ENCODE measurements at regions not wholly inside any gene's neighbourhood (a gene's known extent, or its start where the extent isn't known, plus 50 kb on each side); places are given as distances from the start of the nearest gene placed in this dataset.

GRCh38 chr7:86301301-86301700 lies 342.4 kb upstream of the GRM3 start:
- Histone ChIP-seq H3K4me2 (ENCODE audit: low read length) (no peak overlapping the region), H3K9me3 (ENCODE audit: control insufficient read depth, insufficient read depth, low read length) (no peaks in the 10 kb centered on the region), H3K27me3 (ENCODE audit: control insufficient read depth, low read length) (no peaks in the 10 kb centered on the region), H3K79me2 (ENCODE audit: control insufficient read depth, low read length) (no peaks in the 10 kb centered on the region), H3F3A (ENCODE audit: control insufficient read depth, insufficient read depth) (no peaks in the 10 kb centered on the region), H3K36me3 (ENCODE audit: control insufficient read depth, low read length) (no peaks in the 10 kb centered on the region), H3K9me2 (replicated peaks; ENCODE audit: control insufficient read depth, low read length) (no peaks in the 10 kb centered on the region), H4K20me1 (ENCODE audit: control insufficient read depth, insufficient read depth, low read depth, low read length) (no peaks in the 10 kb centered on the region), H3K4me3 (ENCODE audit: low read length) (no peak overlapping the region), H3K4me1 (ENCODE audit: control insufficient read depth, low read length) (no peaks in the 10 kb centered on the region), H3K27ac (ENCODE audit: low read depth, low read length) (no peak overlapping the region)
- TF ChIP-seq EZH2phosphoT487 (IDR thresholded peaks at IDR 0.05; ENCODE audit: borderline replicate concordance, low read length), result no peak
- no peak for TF ChIP-seq CTCF (IDR thresholded peaks at IDR 0.05; ENCODE audit: low read depth, low read length, poor library complexity, severe bottlenecking)

GRCh38 chr7:86295526-86295925 lies 348.2 kb upstream of the GRM3 start:
- Histone ChIP-seq H3K4me3 (ENCODE audit: low read length) (no peak overlapping the region), H3K36me3 (ENCODE audit: control insufficient read depth, low read length) (no peaks in the 10 kb centered on the region), H3K4me2 (ENCODE audit: low read length) (no peak overlapping the region), H3F3A (ENCODE audit: control insufficient read depth, insufficient read depth) (no peaks in the 10 kb centered on the region), H3K79me2 (ENCODE audit: control insufficient read depth, low read length) (no peaks in the 10 kb centered on the region), H3K9me3 (ENCODE audit: control insufficient read depth, insufficient read depth, low read length) (no peaks in the 10 kb centered on the region), H3K4me1 (ENCODE audit: control insufficient read depth, low read length) (no peaks in the 10 kb centered on the region), H3K27me3 (ENCODE audit: control insufficient read depth, low read length) (no peaks in the 10 kb centered on the region), H3K9me2 (replicated peaks; ENCODE audit: control insufficient read depth, low read length) (no peaks in the 10 kb centered on the region), H4K20me1 (ENCODE audit: control insufficient read depth, insufficient read depth, low read depth, low read length) (no peaks in the 10 kb centered on the region), H3K27ac (ENCODE audit: low read depth, low read length) (no peak overlapping the region)
- no peak for TF ChIP-seq CTCF (IDR thresholded peaks at IDR 0.05; ENCODE audit: low read depth, low read length, poor library complexity, severe bottlenecking)
- TF ChIP-seq EZH2phosphoT487 (IDR thresholded peaks at IDR 0.05; ENCODE audit: borderline replicate concordance, low read length), result no peak

GRCh38 chr7:86282014-86282682 lies 361.6 kb upstream of the GRM3 start:
- Histone ChIP-seq H3K4me1 (ENCODE audit: control insufficient read depth, low read length) (no peaks in the 10 kb centered on the region), H3K79me2 (ENCODE audit: control insufficient read depth, low read length) (no peaks in the 10 kb centered on the region), H3K36me3 (ENCODE audit: control insufficient read depth, low read length) (no peaks in the 10 kb centered on the region), H3F3A (ENCODE audit: control insufficient read depth, insufficient read depth) (no peaks in the 10 kb centered on the region), H3K9me3 (ENCODE audit: control insufficient read depth, insufficient read depth, low read length) (no peaks in the 10 kb centered on the region), H3K4me3 (ENCODE audit: low read length) (no peak overlapping the region), H3K4me2 (ENCODE audit: low read length) (no peak overlapping the region), H4K20me1 (ENCODE audit: control insufficient read depth, insufficient read depth, low read depth, low read length) (no peaks in the 10 kb centered on the region), H3K27me3 (ENCODE audit: control insufficient read depth, low read length) (no peaks in the 10 kb centered on the region), H3K27ac (ENCODE audit: low read depth, low read length) (no peak overlapping the region), H3K9me2 (replicated peaks; ENCODE audit: control insufficient read depth, low read length) (no peaks in the 10 kb centered on the region)
- TF ChIP-seq CTCF (IDR thresholded peaks at IDR 0.05; ENCODE audit: low read depth, low read length, poor library complexity, severe bottlenecking), result no peak
- TF ChIP-seq EZH2phosphoT487 (IDR thresholded peaks at IDR 0.05; ENCODE audit: borderline replicate concordance, low read length), result no peak
